ENCODE measurements at regions not wholly inside any gene's neighbourhood (a gene's known extent, or its start where the extent isn't known, plus 50 kb on each side); places are given as distances from the start of the nearest gene placed in this dataset.

DNA sequence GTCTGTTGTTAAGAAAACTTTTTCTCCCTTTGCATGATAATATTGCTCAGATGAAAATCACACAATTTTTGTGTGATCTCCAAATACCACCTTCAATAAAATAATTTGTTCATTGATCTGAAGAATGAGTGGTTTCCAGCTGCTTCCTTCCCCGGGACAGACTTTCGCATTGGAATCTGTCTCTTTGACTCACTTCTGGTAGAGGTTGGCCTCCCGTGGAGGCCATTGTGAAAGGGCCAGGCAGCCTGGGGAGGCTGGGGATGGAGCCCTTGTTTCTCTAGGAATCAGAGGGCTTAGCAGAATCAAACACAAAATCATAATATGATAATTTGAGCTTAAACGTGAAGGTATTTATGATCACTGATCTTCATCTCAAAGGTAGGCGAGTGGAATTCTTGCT, 135.0 kb upstream of the ZNF536 start:
- TF ChIP-seq, protein P1, sequence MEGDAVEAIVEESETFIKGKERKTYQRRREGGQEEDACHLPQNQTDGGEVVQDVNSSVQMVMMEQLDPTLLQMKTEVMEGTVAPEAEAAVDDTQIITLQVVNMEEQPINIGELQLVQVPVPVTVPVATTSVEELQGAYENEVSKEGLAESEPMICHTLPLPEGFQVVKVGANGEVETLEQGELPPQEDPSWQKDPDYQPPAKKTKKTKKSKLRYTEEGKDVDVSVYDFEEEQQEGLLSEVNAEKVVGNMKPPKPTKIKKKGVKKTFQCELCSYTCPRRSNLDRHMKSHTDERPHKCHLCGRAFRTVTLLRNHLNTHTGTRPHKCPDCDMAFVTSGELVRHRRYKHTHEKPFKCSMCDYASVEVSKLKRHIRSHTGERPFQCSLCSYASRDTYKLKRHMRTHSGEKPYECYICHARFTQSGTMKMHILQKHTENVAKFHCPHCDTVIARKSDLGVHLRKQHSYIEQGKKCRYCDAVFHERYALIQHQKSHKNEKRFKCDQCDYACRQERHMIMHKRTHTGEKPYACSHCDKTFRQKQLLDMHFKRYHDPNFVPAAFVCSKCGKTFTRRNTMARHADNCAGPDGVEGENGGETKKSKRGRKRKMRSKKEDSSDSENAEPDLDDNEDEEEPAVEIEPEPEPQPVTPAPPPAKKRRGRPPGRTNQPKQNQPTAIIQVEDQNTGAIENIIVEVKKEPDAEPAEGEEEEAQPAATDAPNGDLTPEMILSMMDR (IDR thresholded peaks at IDR 0.05), result no peak
- no peak for TF ChIP-seq POLR2A (IDR thresholded peaks at IDR 0.05)
